ACC112 (cell line): ENCODE measurements at regions not wholly inside any gene's neighbourhood (a gene's known extent, or its start where the extent isn't known, plus 50 kb on each side); places are given as distances from the start of the nearest gene placed in this dataset.

ENCODE experiments used
- H2AFZ ChIP-seq: fragments of 200-600 bp; sonication (generic); one replicate; pipeline ENCODE4 v1.6.0; 2017; ENCODE audit warnings: antibody characterized with exemption, low read length; ENCODE audit not compliant: unreplicated experiment
- H3K27ac ChIP-seq: fragments of 200-600 bp; sonication (generic); 2 replicates; pipeline ENCODE4 v1.5.1; 2014; ENCODE audit warnings: low read depth, mild to moderate bottlenecking, antibody characterized with exemption, low read length, moderate library complexity
- H3K27me3 ChIP-seq: fragments of 200-600 bp; sonication (generic); 2 replicates; pipeline ENCODE4 v1.6.1; 2014; ENCODE audit warnings: mild to moderate bottlenecking, antibody characterized with exemption, low read length, moderate library complexity, mixed read lengths; ENCODE audit not compliant: insufficient read depth
- H3K36me3 ChIP-seq: fragments of 200-600 bp; sonication (generic); 2 replicates; pipeline ENCODE4 v1.6.1; 2016; ENCODE audit warnings: mild to moderate bottlenecking, antibody characterized with exemption, low read length, moderate library complexity, mixed read lengths; ENCODE audit not compliant: insufficient read depth
- H3K4me1 ChIP-seq: fragments of 200-600 bp; sonication (generic); one replicate; pipeline ENCODE4 v1.6.1; 2016; ENCODE audit warnings: low read length, mixed read lengths; ENCODE audit not compliant: insufficient read depth, unreplicated experiment, control insufficient read depth
- H3K4me3 ChIP-seq: fragments of 200-600 bp; sonication (generic); 2 replicates; pipeline ENCODE4 v1.5.1; 2014; ENCODE audit warnings: mild to moderate bottlenecking, low read depth, low read length
- H3K79me2 ChIP-seq: fragments of 200-600 bp; sonication (generic); one replicate; pipeline ENCODE4 v1.6.0; 2016; ENCODE audit warnings: low read length; ENCODE audit not compliant: control insufficient read depth, unreplicated experiment, insufficient read depth

- no peak overlapping the region for H3K4me3 ChIP-seq
Observed at GRCh38 chr12:67598598-67598997, 49.9 kb upstream of the DYRK2 start.

More at GRCh38 chr12:67598598-67598997, 49.9 kb upstream of the DYRK2 start:
- Histone ChIP-seq H3K79me2 (no peaks in the 10 kb centered on the region), H3K36me3 (no peaks in the 10 kb centered on the region), H3K27me3 (peaks cover 2% of the 10 kb centered on the region; the same call in 1 of the 2 replicates), H2AFZ (no peak overlapping the region), H3K27ac (no peak overlapping the region), H3K4me1 (no peaks in the 10 kb centered on the region)
